GM23338 (cell line): ENCODE measurements at regions not wholly inside any gene's neighbourhood (a gene's known extent, or its start where the extent isn't known, plus 50 kb on each side); places are given as distances from the start of the nearest gene placed in this dataset.

Source experiments
- ATAC-seq: fragments of 200-7000 bp; cut with Tn5 transposase; 3 replicates; pipeline ENCODE4 v1.9.1; 2020
- DNase-seq: peaks from one replicate; pipeline ENCODE4 v3.0.0-alpha.2; 2015; ENCODE audit warnings: low spot score
- H2AFZ ChIP-seq: fragments of 200-600 bp; sonication (generic); 2 replicates; pipeline ENCODE4 v1.8.0; 2016; ENCODE audit warnings: antibody characterized with exemption, mild to moderate bottlenecking, moderate library complexity
- H3F3A ChIP-seq: fragments of 200-600 bp; sonication (generic); replicated peaks from 2 replicates; pipeline ENCODE4 v1.8.0; 2017; ENCODE audit warnings: antibody characterized with exemption, mixed run types, low read depth
- H3K27ac ChIP-seq: fragments of 200-600 bp; sonication (generic); 2 replicates; pipeline ENCODE4 v1.6.1; 2016; ENCODE audit warnings: low read depth
- H3K27me3 ChIP-seq: fragments of 200-600 bp; sonication (generic); 2 replicates; pipeline ENCODE4 v1.8.0; 2016; ENCODE audit warnings: mild to moderate bottlenecking, mixed run types, moderate library complexity; ENCODE audit not compliant: insufficient read depth
- H3K36me3 ChIP-seq: fragments of 200-600 bp; sonication (generic); 2 replicates; pipeline ENCODE4 v1.8.0; 2016; ENCODE audit warnings: mild to moderate bottlenecking; ENCODE audit not compliant: insufficient read depth
- H3K4me1 ChIP-seq: fragments of 200-600 bp; sonication (generic); 2 replicates; pipeline ENCODE4 v1.8.0; 2016; ENCODE audit warnings: mild to moderate bottlenecking, moderate library complexity; ENCODE audit not compliant: insufficient read depth
- H3K4me2 ChIP-seq: fragments of 200-600 bp; sonication (generic); 2 replicates; pipeline ENCODE4 v1.7.1; 2017; ENCODE audit warnings: mixed run types
- H3K4me3 ChIP-seq: fragments of 200-600 bp; sonication (generic); 2 replicates; pipeline ENCODE4 v1.6.1; 2016; ENCODE audit warnings: mixed run types
- H3K79me2 ChIP-seq: fragments of 200-600 bp; sonication (generic); replicated peaks from 2 replicates; pipeline ENCODE4 v1.8.0; 2017; ENCODE audit warnings: mild to moderate bottlenecking; ENCODE audit not compliant: insufficient read depth
- H3K9me2 ChIP-seq: fragments of 200-600 bp; sonication (generic); 2 replicates; pipeline ENCODE4 v1.8.0; 2017; ENCODE audit not compliant: insufficient read depth
- H4K20me1 ChIP-seq: fragments of 200-600 bp; sonication (generic); replicated peaks from 2 replicates; pipeline ENCODE4 v1.8.0; 2017; ENCODE audit warnings: mild to moderate bottlenecking; ENCODE audit not compliant: insufficient read depth
- H3K27ac Mint-ChIP-seq: 2 replicates; pipeline ENCODE4 v1.8.0; 2020; ENCODE audit warnings: inconsistent platforms, mild to moderate bottlenecking, moderate library complexity, mixed read lengths
- H3K27me3 Mint-ChIP-seq: 3 replicates; pipeline ENCODE4 v1.8.0; 2022; ENCODE audit warnings: low read depth, mild to moderate bottlenecking, moderate library complexity, mixed read lengths, inconsistent platforms; ENCODE audit not compliant: insufficient read depth, poor library complexity
- H3K36me3 Mint-ChIP-seq: 3 replicates; pipeline ENCODE4 v1.8.0; 2021; ENCODE audit warnings: low read depth, mild to moderate bottlenecking, inconsistent platforms, moderate library complexity, mixed read lengths
- H3K4me1 Mint-ChIP-seq: 3 replicates; pipeline ENCODE4 v1.8.0; 2020; ENCODE audit warnings: mild to moderate bottlenecking, inconsistent platforms, mixed read lengths
- H3K4me3 Mint-ChIP-seq: 3 replicates; pipeline ENCODE4 v1.8.0; 2021; ENCODE audit warnings: moderate library complexity, mild to moderate bottlenecking, inconsistent platforms, mixed read lengths
- H3K9me3 Mint-ChIP-seq: 3 replicates; pipeline ENCODE4 v1.8.0; 2020; ENCODE audit warnings: moderate library complexity, mild to moderate bottlenecking, inconsistent platforms, mixed read lengths
- CREB1 ChIP-seq: fragments of 250-450 bp; sonication (Bioruptor Pico); IDR thresholded peaks from 2 replicates; pipeline ENCODE4 v1.5.0; 2020; ENCODE audit warnings: low read depth, mild to moderate bottlenecking, moderate library complexity
- CTCF ChIP-seq, 2 experiments: fragments of 200-600 bp in 1 of 2; sonication (generic) in 1 of 2; conservative IDR thresholded peaks; 2 replicates each; pipeline versions ENCODE4 v1.5.1 to v1.6.1; 2016 to 2017; ENCODE audit warnings: antibody characterized with exemption in 2 of 2, low read depth in 2 of 2, mild to moderate bottlenecking in 2 of 2, moderate library complexity in 1 of 2
- ETS1 ChIP-seq: IDR thresholded peaks from 2 replicates; pipeline ENCODE4 v1.6.1; 2016; ENCODE audit warnings: antibody characterized with exemption
- EZH2 ChIP-seq: fragments of 200-600 bp; sonication (generic); IDR thresholded peaks from one replicate; pipeline ENCODE4 v1.8.0; 2017; ENCODE audit warnings: antibody characterized with exemption, mild to moderate bottlenecking, low read depth; ENCODE audit not compliant: unreplicated experiment
- EZH2phosphoT487 ChIP-seq: fragments of 200-600 bp; sonication (generic); IDR thresholded peaks from one replicate; pipeline ENCODE4 v1.8.1; 2018; ENCODE audit warnings: antibody characterized with exemption; ENCODE audit not compliant: unreplicated experiment
- JUNB ChIP-seq: IDR thresholded peaks from one replicate; pipeline ENCODE4 v1.6.1; 2016; ENCODE audit warnings: antibody characterized with exemption; ENCODE audit not compliant: unreplicated experiment
- NANOG ChIP-seq: IDR thresholded peaks from 2 replicates; pipeline ENCODE4 v1.6.1; 2016; ENCODE audit warnings: antibody characterized with exemption, borderline replicate concordance
- POLR2AphosphoS5 ChIP-seq: IDR thresholded peaks from 2 replicates; pipeline ENCODE4 v1.6.1; 2016; ENCODE audit warnings: antibody characterized with exemption, low read depth
- REST ChIP-seq: IDR thresholded peaks from one replicate; pipeline ENCODE4 v1.6.1; 2018; ENCODE audit warnings: antibody characterized with exemption; ENCODE audit not compliant: unreplicated experiment
- STAT1 ChIP-seq: IDR thresholded peaks from one replicate; pipeline ENCODE4 v1.6.1; 2016; ENCODE audit warnings: antibody characterized with exemption; ENCODE audit not compliant: unreplicated experiment
- ZNF114 ChIP-seq: fragments of 250-450 bp; sonication (Bioruptor Pico); IDR thresholded peaks from 2 replicates; pipeline ENCODE4 v1.5.0; 2020; ENCODE audit warnings: mild to moderate bottlenecking, moderate library complexity
- ZNF331 ChIP-seq: fragments of 250-450 bp; sonication (Bioruptor Pico); IDR thresholded peaks from 2 replicates; pipeline ENCODE4 v1.5.0; 2020; ENCODE audit warnings: low read depth, mild to moderate bottlenecking, moderate library complexity
- ZNF462 ChIP-seq: fragments of 250-450 bp; sonication (Bioruptor Pico); IDR thresholded peaks from 2 replicates; pipeline ENCODE4 v1.5.0; 2020; ENCODE audit warnings: mild to moderate bottlenecking, moderate library complexity

- Histone ChIP-seq H3K36me3 (no peaks in the 10 kb centered on the region), H3K4me3 (no peak overlapping the region), H3K4me1 (peaks cover 13% of the 10 kb centered on the region), H3K27me3 (no peaks in the 10 kb centered on the region), H3K4me2 (no peak overlapping the region), H4K20me1 (peaks cover 17% of the 10 kb centered on the region), H2AFZ (no peak overlapping the region), H3K9me2 (no peaks in the 10 kb centered on the region), H3K79me2 (peaks cover 32% of the 10 kb centered on the region), H3F3A (no peaks in the 10 kb centered on the region; the same call in 1 of the 2 replicates), H3K27ac (no peak overlapping the region)
- peaks cover 3% of the 10 kb centered on the region; the same call in 2 of the 3 replicates for H3K9me3 Mint-ChIP-seq
- DNase-seq (no peak), ATAC-seq (no peak)
- TF ChIP-seq EZH2 = no peak
- TF ChIP-seq ZNF331 = no peak
- no peak for TF ChIP-seq ETS1
- no peak for TF ChIP-seq NANOG
- TF ChIP-seq REST = no peak
- TF ChIP-seq JUNB = no peak
- TF ChIP-seq CTCF (conservative IDR thresholded peaks at IDR 0.05; ENCODE audit: low read depth in 2 of 2) = no peak
- TF ChIP-seq EZH2phosphoT487 = no peak
- TF ChIP-seq ZNF462 (CRISPR knock-in tag) = no peak
- TF ChIP-seq STAT1 = no peak
- no peak for TF ChIP-seq CREB1 (CRISPR knock-in tag)
- no peak for TF ChIP-seq POLR2AphosphoS5
- no peak for TF ChIP-seq ZNF114 (CRISPR knock-in tag)
- H3K4me3 Mint-ChIP-seq = no peak overlapping the region
- peaks cover 21% of the 10 kb centered on the region for H3K4me1 Mint-ChIP-seq
- H3K36me3 Mint-ChIP-seq = peaks cover 15% of the 10 kb centered on the region
- H3K27me3 Mint-ChIP-seq = peaks cover 16% of the 10 kb centered on the region
- H3K27ac Mint-ChIP-seq = no peak overlapping the region
These were observed 205.1 kb downstream of the GLI2 start for GRCh38 chr2:120940726-120941256.
